COLO668 (cell line): ENCODE measurements at regions not wholly inside any gene's neighbourhood (a gene's known extent, or its start where the extent isn't known, plus 50 kb on each side); places are given as distances from the start of the nearest gene placed in this dataset.

ENCODE experiments used
- DNase-seq: peaks from one replicate; lab custom pipeline; 2025; ENCODE audit not compliant: unreplicated experiment; lab: John Stamatoyannopoulos, UW

- no peak for DNase-seq
These were observed 1072.3 kb downstream of the RAPGEF2 start for GRCh38 chr4:160175064-160175643.

DNA sequence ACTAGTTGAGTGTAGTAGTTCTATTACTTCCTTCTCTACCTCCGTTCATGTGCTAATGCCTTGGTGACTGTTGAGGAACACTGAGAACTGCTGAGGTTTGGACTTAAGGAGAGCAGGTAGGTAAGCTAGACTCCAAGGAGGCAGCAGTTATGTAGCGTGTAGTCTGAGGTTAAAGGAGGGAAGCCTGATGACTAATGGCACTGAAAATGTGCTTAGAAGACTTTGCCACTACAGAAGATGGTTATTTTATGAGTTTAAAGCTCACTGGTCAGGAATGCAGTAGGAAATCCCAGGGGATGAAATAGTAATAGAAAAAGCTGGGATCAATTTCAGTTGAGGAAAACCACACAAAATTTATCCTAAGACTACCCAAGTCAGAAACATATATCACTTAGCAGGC is 1077.3 kb downstream of the RAPGEF2 start:
- no peak for DNase-seq

GRCh38 chr4:160182727-160183126 is 1079.8 kb downstream of the RAPGEF2 start:
- DNase-seq: no peak

GRCh38 chr4:160184884-160185283 is 1082.0 kb downstream of the RAPGEF2 start:
- DNase-seq: no peak

GRCh38 chr4:160193787-160194186 is 1090.9 kb downstream of the RAPGEF2 start:
- DNase-seq: no peak

DNA sequence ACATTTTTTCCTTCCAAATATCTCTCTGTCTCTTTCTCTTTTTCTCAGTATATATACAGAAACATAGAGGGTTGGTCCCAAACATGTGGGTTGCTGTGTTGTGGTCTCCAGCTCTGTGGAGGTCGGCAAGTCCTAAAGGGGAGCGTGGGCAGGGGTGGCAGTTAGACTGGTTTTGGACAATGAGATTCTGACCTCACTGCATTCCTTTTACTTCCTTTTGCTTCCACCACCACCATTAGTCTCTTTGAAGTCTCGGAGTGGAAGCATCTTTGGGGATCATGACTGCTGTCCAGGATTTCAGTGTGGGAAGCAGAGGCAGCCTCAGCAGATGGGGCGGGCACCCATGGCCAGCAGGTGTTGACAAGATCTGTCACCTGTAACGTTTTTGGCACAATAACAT is 1091.8 kb downstream of the RAPGEF2 start:
- DNase-seq: no peak

- DNase-seq: no peak
These were observed 1099.9 kb downstream of the RAPGEF2 start for GRCh38 chr4:160202802-160203201.

GRCh38 chr4:160212078-160212477 is 1109.2 kb downstream of the RAPGEF2 start:
- DNase-seq: no peak

DNA sequence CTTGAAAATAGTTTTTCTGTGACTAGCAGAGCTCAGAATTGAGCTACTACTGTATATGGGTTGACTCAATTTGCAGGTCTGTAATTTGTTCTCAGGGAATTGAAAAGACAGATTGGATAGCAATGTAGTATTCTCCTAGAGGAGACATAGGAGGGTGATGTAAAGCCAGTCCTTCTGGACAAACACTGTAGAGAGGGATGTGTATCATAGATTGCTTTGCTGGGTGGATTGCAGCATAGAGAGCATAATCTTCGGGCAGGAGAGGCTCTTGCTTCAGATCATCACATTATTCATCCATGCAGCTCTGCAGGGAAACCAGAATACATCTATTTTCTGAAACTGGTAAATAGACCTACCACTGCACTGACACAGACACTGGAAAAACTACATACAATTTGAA is 1110.5 kb downstream of the RAPGEF2 start:
- no peak for DNase-seq

DNA sequence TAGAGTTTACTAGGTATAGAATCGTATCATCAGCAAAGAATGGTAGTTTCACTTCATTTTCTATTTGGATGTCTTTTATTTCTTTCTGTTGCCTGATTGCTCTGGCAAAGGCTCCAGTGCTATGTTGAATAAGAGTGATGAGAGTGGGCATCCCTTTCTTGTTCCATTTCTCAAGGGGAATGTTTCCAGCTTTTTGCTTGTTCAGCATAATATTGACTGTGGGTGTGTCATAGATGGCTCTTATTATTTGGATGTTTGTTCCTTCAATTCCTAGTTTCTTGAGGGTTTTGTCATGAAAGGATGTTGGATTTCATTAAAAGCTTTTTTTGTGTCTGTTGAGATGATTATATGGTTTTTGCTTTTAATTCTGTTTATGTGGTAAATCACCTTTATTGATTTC is 1114.5 kb downstream of the RAPGEF2 start:
- DNase-seq: no peak

- DNase-seq: no peak
These were observed 1121.2 kb downstream of the RAPGEF2 start for GRCh38 chr4:160224049-160224448.

DNA sequence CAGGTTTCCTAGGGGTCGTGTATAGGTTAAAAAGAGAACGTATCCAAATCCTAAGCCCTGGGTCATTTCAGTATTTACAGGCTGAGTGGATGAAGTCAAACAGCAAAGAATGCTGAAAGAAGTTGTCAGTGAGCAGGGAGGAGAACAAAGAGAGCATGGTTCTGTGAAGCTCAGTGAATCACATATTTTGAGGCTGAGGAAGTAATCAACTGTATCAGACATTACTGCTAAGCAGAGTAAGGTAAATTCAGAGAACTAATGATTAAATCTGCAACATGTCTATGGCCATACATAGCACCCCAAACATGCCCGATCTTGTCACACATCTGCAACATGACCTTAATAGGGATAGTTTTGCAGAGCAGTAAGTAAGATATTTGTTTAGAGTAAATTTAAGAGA is 1130.3 kb downstream of the RAPGEF2 start:
- no peak for DNase-seq

- DNase-seq: no peak
These were observed 1132.4 kb downstream of the RAPGEF2 start for GRCh38 chr4:160235285-160235684.

GRCh38 chr4:160235771-160236170 is 1132.9 kb downstream of the RAPGEF2 start:
- DNase-seq: no peak

DNA sequence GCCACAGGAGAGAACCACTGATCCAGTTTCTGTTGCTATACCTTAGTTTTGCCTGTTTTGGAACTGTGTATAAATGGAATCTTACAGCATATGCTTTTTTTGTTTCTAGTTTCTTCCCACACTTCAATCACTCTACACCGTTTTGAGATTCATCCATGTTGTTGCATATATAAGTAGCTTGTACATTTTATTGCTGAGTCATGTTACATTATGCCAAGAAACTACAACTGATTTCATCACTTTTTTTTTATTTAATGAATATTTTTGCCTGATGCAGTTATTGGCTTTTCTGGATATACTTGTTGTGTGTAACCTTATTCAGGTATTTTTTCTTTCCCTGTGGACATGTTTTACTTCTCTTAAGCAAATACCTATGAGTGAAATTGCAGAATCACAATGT is 1135.9 kb downstream of the RAPGEF2 start:
- no peak for DNase-seq

GRCh38 chr4:160247091-160247656 is 1144.3 kb downstream of the RAPGEF2 start:
- DNase-seq: no peak

- DNase-seq: no peak
These were observed 1148.8 kb downstream of the RAPGEF2 start for GRCh38 chr4:160251522-160252170.

- DNase-seq: no peak
These were observed 1154.4 kb downstream of the RAPGEF2 start for GRCh38 chr4:160257318-160257717.

DNA sequence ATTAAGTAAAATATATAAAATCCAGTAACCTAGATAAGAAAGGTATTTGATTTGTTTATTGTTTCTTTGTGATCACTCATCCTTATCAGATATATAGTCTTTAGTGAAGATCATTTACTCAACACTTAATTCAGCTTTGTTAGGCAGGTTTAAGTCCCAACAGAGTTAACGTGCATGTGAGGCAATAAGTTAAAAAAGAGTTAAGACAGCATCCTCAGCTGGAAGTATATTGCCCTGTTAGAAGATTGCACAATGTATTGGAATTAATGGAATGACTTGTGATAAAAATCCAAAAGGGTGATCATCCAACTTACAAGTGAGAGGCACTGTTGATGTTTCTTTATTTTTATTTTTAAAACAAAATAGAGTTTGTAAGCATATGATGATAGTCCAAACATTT is 1162.1 kb downstream of the RAPGEF2 start:
- DNase-seq: no peak

DNA sequence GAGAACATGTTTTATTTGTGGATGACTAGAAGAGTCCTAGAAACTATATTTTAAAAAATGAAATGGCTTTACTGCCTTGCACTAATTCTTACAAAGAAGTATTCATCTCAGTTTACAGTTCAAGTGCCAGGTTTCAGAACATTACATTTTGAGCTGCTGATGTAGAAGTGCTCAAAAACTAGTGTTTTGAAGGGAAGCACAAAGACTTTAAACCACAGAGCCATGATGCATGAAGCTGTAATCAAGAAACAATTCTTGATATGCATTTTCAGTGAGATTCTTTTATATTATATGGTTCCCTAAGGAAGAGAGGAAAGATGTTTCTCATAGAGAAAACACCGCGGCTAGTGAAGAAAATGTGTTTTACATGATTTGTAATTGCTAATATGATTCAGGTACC is 1163.0 kb downstream of the RAPGEF2 start:
- no peak for DNase-seq

GRCh38 chr4:160276785-160277325 is 1174.0 kb downstream of the RAPGEF2 start:
- no peak for DNase-seq

- DNase-seq: no peak
These were observed 1180.2 kb downstream of the RAPGEF2 start for GRCh38 chr4:160283081-160283480.
